ENCODE measurements at regions not wholly inside any gene's neighbourhood (a gene's known extent, or its start where the extent isn't known, plus 50 kb on each side); places are given as distances from the start of the nearest gene placed in this dataset.

GRCh38 chr14:97726676-97727075 lies 929.5 kb downstream of the VRK1 start:
- DNase-seq = no peak
- intact Hi-C loops (cut with DNase I) = no loop called here
- no peak for ATAC-seq (ENCODE audit: poor library complexity)

DNA sequence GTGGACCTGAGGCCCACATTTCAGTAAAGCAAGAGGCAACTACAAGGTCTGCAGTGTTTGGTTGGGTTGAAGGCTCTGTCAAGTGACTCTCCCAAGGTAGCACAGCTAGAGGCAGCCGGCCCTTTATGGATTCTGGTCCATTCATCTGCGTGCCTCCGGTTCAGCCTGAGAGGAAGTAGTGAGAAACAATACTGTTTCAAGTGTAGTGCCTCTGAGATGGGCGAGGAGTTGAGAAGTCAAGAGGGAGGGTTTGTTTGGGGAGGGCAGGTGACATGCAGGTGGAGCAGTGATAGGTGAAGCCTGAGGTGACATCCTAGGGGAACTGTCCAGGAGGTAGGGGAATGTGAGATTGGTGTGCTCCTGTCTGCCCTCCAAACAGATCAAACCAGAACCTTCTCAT lies 933.5 kb downstream of the VRK1 start:
- ATAC-seq (ENCODE audit: poor library complexity) = no peak
- intact Hi-C loops (cut with DNase I) = no loop called here
- no peak for DNase-seq

- DNase-seq (no peak), ATAC-seq (ENCODE audit: poor library complexity) (no peak)
- intact Hi-C loops (cut with DNase I) = no loop called here
These were observed 934.6 kb downstream of the VRK1 start for GRCh38 chr14:97731800-97732199.

- intact Hi-C loops (cut with DNase I) = no loop called here
- no peak for DNase-seq
- ATAC-seq (ENCODE audit: poor library complexity) = no peak
These were observed 950.1 kb downstream of the VRK1 start for GRCh38 chr14:97747316-97747715.

DNA sequence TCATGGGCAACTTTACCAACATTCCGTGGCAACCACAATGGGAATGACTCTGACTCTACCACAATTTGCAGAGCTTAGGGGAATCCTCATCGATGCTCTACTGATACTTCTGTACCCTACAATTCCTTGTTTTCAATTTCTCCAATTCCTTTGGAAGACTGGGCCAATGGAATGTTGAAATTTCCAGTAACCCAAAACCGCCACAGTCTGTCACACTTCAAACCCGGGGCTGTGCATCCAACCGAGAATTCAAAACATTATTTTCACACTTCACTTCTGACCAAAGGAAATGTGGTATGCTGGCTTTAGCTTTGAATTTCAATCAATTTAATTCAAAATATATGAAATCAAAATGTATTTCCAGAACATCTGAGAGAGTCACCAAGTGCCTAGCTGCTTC lies 951.4 kb downstream of the VRK1 start:
- DNase-seq (no peak), ATAC-seq (ENCODE audit: poor library complexity) (no peak)
- intact Hi-C loops (cut with DNase I) = no loop called here

DNA sequence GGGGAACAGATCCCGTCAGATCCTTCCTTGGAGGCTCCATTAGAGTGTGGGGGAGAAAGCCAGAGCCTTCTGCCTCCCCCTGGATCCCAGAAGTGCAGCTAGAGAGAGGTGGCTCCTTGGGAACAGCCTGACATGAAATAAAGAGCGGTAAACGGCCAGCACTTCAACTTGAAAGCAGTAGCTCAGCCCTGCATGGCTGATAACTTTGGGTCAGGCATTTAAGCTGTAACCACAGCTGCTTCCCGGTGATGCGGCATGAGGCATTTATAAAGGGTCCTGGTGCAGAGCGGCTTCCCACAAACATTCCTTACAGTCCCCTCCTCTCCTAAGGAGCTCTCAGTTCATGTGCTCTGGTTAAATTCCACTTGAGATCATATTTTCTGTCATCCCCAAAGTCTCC lies 960.3 kb downstream of the VRK1 start:
- no peak for ATAC-seq (ENCODE audit: poor library complexity)
- intact Hi-C loops (cut with DNase I) = no loop called here
- DNase-seq = no peak

DNA sequence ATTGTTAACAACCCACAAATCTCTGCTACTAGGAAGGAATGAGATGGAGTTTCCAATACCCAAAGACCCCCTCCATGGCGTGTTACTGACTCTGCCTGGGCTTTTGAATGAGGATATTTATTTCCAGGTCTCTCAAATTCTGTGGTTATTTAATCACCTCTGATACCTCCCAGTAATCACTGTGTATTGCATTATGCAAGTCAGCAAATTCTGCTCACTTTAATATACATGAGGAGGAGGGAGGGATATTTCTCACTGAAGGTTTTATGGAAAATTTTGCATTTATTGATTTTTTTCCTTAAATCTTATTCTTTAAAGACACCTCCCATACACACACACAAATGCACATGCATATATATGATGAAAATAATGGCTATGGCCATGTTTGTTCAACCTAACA lies 962.9 kb downstream of the VRK1 start:
- intact Hi-C loops (cut with DNase I) = no loop called here
- no peak for DNase-seq
- no peak for ATAC-seq (ENCODE audit: poor library complexity)

DNA sequence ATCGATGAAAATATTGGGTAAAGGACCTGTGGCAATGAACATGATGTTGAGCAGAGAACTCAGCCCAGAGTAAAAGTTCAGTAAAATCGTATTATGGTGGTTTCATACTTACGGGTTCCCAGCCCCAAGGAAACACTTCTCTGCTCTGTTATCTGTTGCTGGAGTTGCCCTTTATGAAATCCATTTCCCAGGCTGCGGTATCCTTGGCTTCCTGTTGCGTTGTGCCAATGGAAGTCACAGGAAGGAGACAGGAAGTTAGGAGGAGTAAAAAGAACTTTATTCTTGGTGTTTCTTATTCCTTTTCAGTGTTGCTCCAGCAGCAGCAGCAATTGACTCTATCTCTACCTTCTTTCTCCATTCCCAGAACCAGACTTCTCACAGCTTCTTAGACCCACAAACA lies 965.2 kb downstream of the VRK1 start:
- intact Hi-C loops (cut with DNase I) = no loop called here
- no peak for ATAC-seq (ENCODE audit: poor library complexity)

DNA sequence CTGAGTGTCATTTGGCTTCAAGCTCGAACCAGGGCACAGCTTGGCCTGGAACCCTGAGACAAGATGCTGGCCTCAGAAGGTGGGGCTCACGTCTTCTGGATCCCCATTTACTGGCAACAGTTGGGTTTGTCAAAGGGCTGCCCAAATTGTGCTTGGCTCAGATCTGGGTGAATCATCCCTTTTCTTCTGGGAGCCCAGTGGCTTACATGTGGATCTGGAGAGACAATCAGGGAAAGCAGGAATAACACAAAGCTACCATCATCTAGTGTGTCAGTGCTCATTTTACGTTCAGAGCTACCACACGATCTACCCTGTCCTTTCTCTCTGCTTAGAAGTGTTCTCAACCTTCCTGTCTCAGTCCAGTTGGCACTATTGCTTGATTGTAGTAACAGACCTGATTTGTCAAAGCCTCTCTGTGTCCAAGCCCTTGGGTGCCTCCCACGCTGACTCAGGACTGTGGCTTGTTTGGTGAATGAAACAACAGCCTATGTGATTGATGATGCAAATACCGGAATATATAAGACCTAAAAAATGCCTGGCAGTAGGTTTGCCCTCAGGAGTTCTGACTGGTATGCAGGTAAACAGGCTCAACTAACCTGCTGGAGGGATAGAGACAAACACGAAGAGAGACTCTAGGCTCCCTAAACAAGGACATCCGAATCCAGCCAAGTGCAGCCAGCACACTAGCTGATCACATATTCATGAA lies 974.3 kb downstream of the VRK1 start:
- intact Hi-C loops (cut with DNase I) = no loop called here
- DNase-seq (no peak), ATAC-seq (ENCODE audit: poor library complexity) (no peak)

More for the DNA sequence above, 965.2 kb downstream of the VRK1 start:
- no peak for DNase-seq

- ATAC-seq (ENCODE audit: poor library complexity) = no peak
- no peak for DNase-seq
- intact Hi-C loops (cut with DNase I) = no loop called here
These were observed 976.4 kb downstream of the VRK1 start for GRCh38 chr14:97773598-97773997.

DNA sequence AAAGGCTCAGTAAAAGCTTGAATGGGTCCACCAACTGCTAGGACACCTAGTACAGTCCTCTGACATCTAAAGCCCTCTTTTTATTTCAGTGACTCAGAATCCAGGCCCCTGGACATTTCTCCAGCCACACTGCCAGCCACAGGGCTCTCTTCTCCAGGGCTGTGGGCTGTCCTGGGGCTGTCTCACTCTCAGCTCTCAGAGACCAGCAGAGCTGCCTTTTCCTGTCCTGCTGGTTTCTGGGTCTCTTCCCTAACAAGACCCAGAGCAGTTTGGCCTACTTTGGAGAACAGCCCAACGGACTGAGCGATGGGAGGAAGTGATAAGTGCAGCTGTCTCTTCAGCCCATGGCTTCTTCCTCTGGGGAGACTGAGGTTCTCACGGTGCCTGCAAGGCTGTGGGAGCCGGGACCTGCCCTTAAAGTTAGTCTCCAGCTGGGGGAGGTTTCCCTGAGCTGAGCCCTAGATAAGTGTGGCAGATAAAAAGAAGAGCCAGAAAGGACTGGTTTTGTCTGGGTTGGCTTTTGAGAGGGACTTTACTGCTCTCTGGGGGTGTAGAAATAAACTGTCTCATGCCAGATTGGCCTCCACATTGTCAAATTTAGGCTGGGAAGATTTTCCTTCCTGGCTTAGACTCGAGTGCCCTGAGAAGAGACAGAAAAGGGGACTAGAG lies 979.8 kb downstream of the VRK1 start:
- intact Hi-C loops (cut with DNase I) = no loop called here
- ATAC-seq (ENCODE audit: poor library complexity) (no peak), DNase-seq (no peak)

DNA sequence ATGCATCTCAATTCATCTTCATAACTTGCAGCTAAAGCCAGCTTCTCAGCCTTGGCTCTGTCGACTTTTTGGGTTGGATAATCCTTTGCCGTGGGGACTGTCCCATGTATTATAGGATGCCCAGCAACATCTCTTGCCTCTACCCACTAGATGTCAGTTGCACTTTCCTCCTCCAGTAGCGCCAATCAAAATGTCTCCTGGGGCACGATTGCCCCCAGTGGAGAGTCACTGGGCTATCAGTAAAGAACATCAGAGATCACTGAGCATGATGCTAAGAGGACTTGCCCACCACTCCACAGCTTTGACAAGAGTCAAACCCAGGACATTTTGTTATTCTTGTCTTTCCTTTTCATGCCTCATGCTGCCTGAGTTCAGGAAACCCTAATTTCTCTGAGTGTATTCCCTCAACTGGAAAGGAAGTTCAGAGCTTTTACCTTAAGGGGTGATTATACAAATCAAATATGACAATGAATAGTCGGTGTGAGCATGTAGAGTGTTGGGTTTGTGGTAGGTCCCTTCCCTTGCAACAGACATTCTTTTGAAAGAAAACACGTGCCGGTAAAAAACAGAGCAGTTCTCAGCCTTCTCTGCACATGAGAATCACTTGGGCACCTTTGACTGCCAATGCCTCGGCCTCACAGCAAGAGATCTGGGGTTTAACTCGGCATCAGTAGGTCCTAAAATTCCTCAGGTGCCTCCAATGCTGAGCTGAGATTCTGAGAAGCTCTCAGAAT lies 980.6 kb downstream of the VRK1 start:
- ATAC-seq (ENCODE audit: poor library complexity) (no peak), DNase-seq (no peak)
- intact Hi-C loops (cut with DNase I) = no loop called here

GRCh38 chr14:97779140-97779539 lies 982.0 kb downstream of the VRK1 start:
- ATAC-seq (ENCODE audit: poor library complexity) = no peak
- intact Hi-C loops (cut with DNase I) = no loop called here
- no peak for DNase-seq

- ATAC-seq (ENCODE audit: poor library complexity) = no peak
- intact Hi-C loops (cut with DNase I) = no loop called here
- no peak for DNase-seq
These were observed 983.6 kb downstream of the VRK1 start for GRCh38 chr14:97780804-97781203.

GRCh38 chr14:97781961-97782360 lies 984.8 kb downstream of the VRK1 start:
- ATAC-seq (ENCODE audit: poor library complexity) (no peak), DNase-seq (no peak)
- intact Hi-C loops (cut with DNase I) = no loop called here

DNA sequence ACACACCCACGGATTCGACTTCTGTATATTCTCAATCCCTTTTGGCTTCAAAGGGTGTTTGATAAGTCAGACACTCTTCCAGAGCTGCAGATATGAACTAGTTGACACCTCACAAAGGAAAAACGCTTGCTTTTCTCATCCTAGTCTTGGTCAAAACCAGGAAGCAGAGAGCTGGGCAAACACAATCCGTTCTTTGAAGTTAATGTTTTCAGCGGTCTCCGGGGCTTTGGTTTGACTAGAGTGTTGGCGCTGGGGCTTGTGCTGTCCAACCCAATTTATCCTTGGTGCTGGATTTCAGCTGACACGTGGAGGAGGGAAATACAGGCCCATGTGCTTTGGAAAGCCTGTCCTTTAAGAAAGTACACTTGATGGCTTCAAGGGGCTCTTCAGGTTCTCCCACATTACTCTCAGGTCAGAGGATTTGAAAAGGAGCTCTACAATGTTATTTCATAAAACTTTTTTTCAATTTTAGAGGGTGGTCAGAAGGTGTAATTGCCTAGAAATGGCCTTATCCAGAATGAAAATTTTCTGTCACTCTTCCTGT lies 985.8 kb downstream of the VRK1 start:
- ATAC-seq (ENCODE audit: poor library complexity) = no peak
- DNase-seq = no peak
- intact Hi-C loops (cut with DNase I) = no loop called here

GRCh38 chr14:97785495-97785894 lies 988.3 kb downstream of the VRK1 start:
- no peak for ATAC-seq (ENCODE audit: poor library complexity)
- intact Hi-C loops (cut with DNase I) = no loop called here
- DNase-seq = no peak

DNA sequence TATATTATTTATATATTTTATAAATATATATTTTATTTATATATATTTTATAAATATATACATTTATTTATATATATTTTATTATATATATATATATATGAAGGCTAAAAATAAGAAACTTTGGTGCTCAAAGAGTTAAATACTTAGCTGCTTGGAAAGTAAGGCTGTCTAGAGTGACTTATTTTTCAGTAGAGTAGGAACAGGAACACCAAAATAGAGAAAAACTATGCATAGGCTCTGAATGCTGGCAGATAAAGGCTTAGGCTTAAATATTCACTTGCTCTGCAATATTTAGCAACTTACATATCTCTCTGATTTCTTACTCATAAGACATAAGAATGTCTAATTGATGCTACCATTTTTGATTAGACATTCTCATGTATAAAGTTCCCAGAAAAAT lies 991.2 kb downstream of the VRK1 start:
- ATAC-seq (ENCODE audit: poor library complexity) (no peak), DNase-seq (no peak)
- intact Hi-C loops (cut with DNase I) = no loop called here

GRCh38 chr14:97788846-97789526 lies 991.8 kb downstream of the VRK1 start:
- DNase-seq (no peak), ATAC-seq (ENCODE audit: poor library complexity) (no peak)
- intact Hi-C loops (cut with DNase I) = no loop called here
